ENCODE measurements at regions not wholly inside any gene's neighbourhood (a gene's known extent, or its start where the extent isn't known, plus 50 kb on each side); places are given as distances from the start of the nearest gene placed in this dataset.

DNA sequence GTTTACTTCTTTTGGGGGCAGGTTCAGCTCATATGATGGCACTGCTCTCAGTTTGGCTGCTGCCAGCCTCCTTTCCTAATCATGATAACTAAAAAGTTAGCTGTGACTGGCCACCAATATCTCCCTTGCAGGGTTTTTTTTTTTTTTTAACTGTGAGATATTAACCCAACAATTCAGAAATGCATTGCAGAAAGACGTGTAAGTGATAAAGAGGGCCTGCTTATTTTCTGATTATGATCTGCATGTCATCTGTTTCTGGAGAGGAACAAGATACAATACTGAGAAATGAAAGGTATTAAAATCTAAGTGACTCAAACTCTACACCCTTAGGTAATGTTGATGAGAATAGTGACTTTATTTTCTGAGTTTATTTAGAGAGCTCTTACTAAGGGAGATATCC lies 905.6 kb downstream of the SOCS6 start (continued):
- TF ChIP-seq, protein P1, sequence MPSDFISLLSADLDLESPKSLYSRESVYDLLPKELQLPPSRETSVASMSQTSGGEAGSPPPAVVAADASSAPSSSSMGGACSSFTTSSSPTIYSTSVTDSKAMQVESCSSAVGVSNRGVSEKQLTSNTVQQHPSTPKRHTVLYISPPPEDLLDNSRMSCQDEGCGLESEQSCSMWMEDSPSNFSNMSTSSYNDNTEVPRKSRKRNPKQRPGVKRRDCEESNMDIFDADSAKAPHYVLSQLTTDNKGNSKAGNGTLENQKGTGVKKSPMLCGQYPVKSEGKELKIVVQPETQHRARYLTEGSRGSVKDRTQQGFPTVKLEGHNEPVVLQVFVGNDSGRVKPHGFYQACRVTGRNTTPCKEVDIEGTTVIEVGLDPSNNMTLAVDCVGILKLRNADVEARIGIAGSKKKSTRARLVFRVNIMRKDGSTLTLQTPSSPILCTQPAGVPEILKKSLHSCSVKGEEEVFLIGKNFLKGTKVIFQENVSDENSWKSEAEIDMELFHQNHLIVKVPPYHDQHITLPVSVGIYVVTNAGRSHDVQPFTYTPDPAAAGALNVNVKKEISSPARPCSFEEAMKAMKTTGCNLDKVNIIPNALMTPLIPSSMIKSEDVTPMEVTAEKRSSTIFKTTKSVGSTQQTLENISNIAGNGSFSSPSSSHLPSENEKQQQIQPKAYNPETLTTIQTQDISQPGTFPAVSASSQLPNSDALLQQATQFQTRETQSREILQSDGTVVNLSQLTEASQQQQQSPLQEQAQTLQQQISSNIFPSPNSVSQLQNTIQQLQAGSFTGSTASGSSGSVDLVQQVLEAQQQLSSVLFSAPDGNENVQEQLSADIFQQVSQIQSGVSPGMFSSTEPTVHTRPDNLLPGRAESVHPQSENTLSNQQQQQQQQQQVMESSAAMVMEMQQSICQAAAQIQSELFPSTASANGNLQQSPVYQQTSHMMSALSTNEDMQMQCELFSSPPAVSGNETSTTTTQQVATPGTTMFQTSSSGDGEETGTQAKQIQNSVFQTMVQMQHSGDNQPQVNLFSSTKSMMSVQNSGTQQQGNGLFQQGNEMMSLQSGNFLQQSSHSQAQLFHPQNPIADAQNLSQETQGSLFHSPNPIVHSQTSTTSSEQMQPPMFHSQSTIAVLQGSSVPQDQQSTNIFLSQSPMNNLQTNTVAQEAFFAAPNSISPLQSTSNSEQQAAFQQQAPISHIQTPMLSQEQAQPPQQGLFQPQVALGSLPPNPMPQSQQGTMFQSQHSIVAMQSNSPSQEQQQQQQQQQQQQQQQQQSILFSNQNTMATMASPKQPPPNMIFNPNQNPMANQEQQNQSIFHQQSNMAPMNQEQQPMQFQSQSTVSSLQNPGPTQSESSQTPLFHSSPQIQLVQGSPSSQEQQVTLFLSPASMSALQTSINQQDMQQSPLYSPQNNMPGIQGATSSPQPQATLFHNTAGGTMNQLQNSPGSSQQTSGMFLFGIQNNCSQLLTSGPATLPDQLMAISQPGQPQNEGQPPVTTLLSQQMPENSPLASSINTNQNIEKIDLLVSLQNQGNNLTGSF (CRISPR knock-in tag; IDR thresholded peaks at IDR 0.05), result no peak

- no peaks in the 10 kb centered on the region for H4K20me1 ChIP-seq (ENCODE audit: insufficient read depth, low read length)
- H2AFZ ChIP-seq (ENCODE audit: low read length), result no peak overlapping the region
- CTCF ChIA-PET (ENCODE audit: low intra/inter-chr PET ratio, low total read pairs), result no interaction called here
- POLR2A ChIA-PET, result no interaction called here
- H3K27me3 ChIP-seq (ENCODE audit: control insufficient read depth in 1 of 2, insufficient read depth in 2 of 2, low read length in 2 of 2), result no peaks in the 10 kb centered on the region
- H3K27ac ChIP-seq (ENCODE audit: extremely low read length, insufficient read depth, low read length), result no peak overlapping the region
- no peak overlapping the region for H3K4me3 ChIP-seq (replicated peaks in 1 of 3; ENCODE audit: insufficient read depth in 1 of 3, low read depth in 2 of 3, low read length in 3 of 3)
- 0% methylated on average over 3 of the region's 3 CpGs for WGBS (ENCODE audit: low lambda C conversion rate)
- BruUV-seq (replicated peaks), result no TSS peak
- no peaks in the 10 kb centered on the region for H3K79me2 ChIP-seq (ENCODE audit: insufficient read depth, low read length)
- H3K36me3 ChIP-seq (replicated peaks in 1 of 2; ENCODE audit: control insufficient read depth in 1 of 2, insufficient read depth in 2 of 2, low read length in 2 of 2), result no peaks in the 10 kb centered on the region
- no peak overlapping the region for H3K4me2 ChIP-seq (ENCODE audit: low read depth, low read length)
- no peaks in the 10 kb centered on the region for H3K4me1 ChIP-seq (ENCODE audit: insufficient read depth, low read length)
- FAIRE-seq (no peak), ATAC-seq (no peak), DNase-seq (ENCODE audit: low spot score) (no peak)
- intact Hi-C loops (cut with micrococcal nuclease; ENCODE audit: unreplicated experiment), result no loop called here
- no peak overlapping the region for H3K9ac ChIP-seq (ENCODE audit: insufficient read depth, low read depth, low read length)
- H3K9me3 ChIP-seq (ENCODE audit: low read length), result no peaks in the 10 kb centered on the region
- in situ Hi-C loops (cut with HindIII; ENCODE audit: extremely low pct_ligation_motif_present, low pct_unique_long_range_greater_than_20kb), result no loop called here
- TF ChIP-seq HOXA3 (CRISPR knock-in tag; IDR thresholded peaks at IDR 0.05) (no peak), ARNT2 (CRISPR knock-in tag; IDR thresholded peaks at IDR 0.05; ENCODE audit: low read depth) (no peak), ZNF274 (CRISPR knock-in tag; IDR thresholded peaks at IDR 0.05) (no peak), RBAK (CRISPR knock-in tag; IDR thresholded peaks at IDR 0.05) (no peak), ZNF441 (CRISPR knock-in tag; IDR thresholded peaks at IDR 0.05; ENCODE audit: borderline replicate concordance) (no peak), FOSL1 (CRISPR knock-in tag; IDR thresholded peaks at IDR 0.05; ENCODE audit: borderline replicate concordance) (no peak), TBX2 (CRISPR knock-in tag; IDR thresholded peaks at IDR 0.05; ENCODE audit: borderline replicate concordance) (no peak), AKNA (CRISPR knock-in tag; IDR thresholded peaks at IDR 0.05; ENCODE audit: borderline replicate concordance) (no peak), SOX13 (IDR thresholded peaks at IDR 0.05) (no peak), SOX13 (CRISPR knock-in tag; conservative IDR thresholded peaks at IDR 0.05 in 1 of 2, IDR thresholded peaks at IDR 0.05 in 1 of 2) (no peak)
- TF ChIP-seq, protein P2, sequence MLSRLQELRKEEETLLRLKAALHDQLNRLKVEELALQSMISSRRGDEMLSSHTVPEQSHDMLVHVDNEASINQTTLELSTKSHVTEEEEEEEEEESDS (CRISPR knock-in tag; IDR thresholded peaks at IDR 0.05; ENCODE audit: borderline replicate concordance), result no peak
Observed at GRCh38 chr18:71189581-71189980, 900.7 kb downstream of the SOCS6 start.

All from HepG2 (cell line).